Panc1 (cell line): ENCODE measurements at regions not wholly inside any gene's neighbourhood (a gene's known extent, or its start where the extent isn't known, plus 50 kb on each side); places are given as distances from the start of the nearest gene placed in this dataset.

Source experiments
- ATAC-seq: fragments of 200-7000 bp; cut with Tn5 transposase; 2 replicates; pipeline ENCODE4 v1.9.1; 2020; ENCODE audit warnings: mild to moderate bottlenecking, moderate library complexity
- BruUV-seq: library from RNA; stranded (reverse); fragments of 400-500 nt; replicated peaks from 2 replicates; lab custom pipeline; 2021; lab: Mats Ljungman, UMichigan
- CTCF ChIA-PET: fragments of 300-600 bp; sonication (Branson Sonifier 250); formaldehyde crosslinking; loops from one replicate; lab custom pipeline; 2022; ENCODE audit warnings: antibody characterized with exemption; lab: Charles Lee
- POLR2A ChIA-PET: fragments of 300-600 bp; sonication (Branson Sonifier 250); formaldehyde crosslinking; loops from one replicate; lab custom pipeline; 2022; ENCODE audit warnings: antibody characterized with exemption; lab: Charles Lee
- DNase-seq: peaks from one replicate; pipeline ENCODE4 v3.0.0-alpha.2; 2010; ENCODE audit warnings: low read depth, low spot score
- H3K27ac ChIP-seq: 2 replicates; pipeline ENCODE4 v1.5.1; 2011; ENCODE audit warnings: mild to moderate bottlenecking, low read length, inconsistent platforms
- H3K27me3 ChIP-seq: fragments of 200-500 bp; sonication (Bioruptor generic); 2 replicates; pipeline ENCODE4 v1.6.0; 2014; ENCODE audit warnings: low read length, inconsistent platforms; ENCODE audit not compliant: control insufficient read depth, insufficient read depth
- H3K36me3 ChIP-seq: fragments of 200-500 bp; sonication (Bioruptor generic); 2 replicates; pipeline ENCODE4 v1.5.1; 2014; ENCODE audit warnings: inconsistent platforms, mild to moderate bottlenecking, low read length, moderate library complexity; ENCODE audit not compliant: control insufficient read depth, insufficient read depth
- H3K4me1 ChIP-seq: 2 replicates; pipeline ENCODE4 v1.5.1; 2011; ENCODE audit warnings: inconsistent platforms, mild to moderate bottlenecking, low read length, moderate library complexity; ENCODE audit not compliant: control insufficient read depth, insufficient read depth
- H3K4me3 ChIP-seq, 2 experiments: 2 replicates each; pipeline ENCODE4 v1.5.1; 2011 to 2012; ENCODE audit warnings: low read depth in 2 of 2, low read length in 2 of 2, mild to moderate bottlenecking in 2 of 2, inconsistent platforms in 1 of 2, moderate library complexity in 1 of 2
- H3K9me3 ChIP-seq: fragments of 200-500 bp; sonication (Bioruptor generic); 2 replicates; pipeline ENCODE4 v1.5.1; 2014; ENCODE audit warnings: low read depth, mild to moderate bottlenecking, inconsistent platforms, low read length, moderate library complexity; ENCODE audit not compliant: control insufficient read depth, insufficient read depth
- POLR2AphosphoS5 ChIP-seq: IDR thresholded peaks from 2 replicates; pipeline ENCODE4 v1.6.1; 2012; ENCODE audit warnings: mild to moderate bottlenecking, low read depth, low read length, moderate library complexity
- SIN3A ChIP-seq: IDR thresholded peaks from 2 replicates; pipeline ENCODE4 v1.6.1; 2012; ENCODE audit warnings: low read depth, mild to moderate bottlenecking, low read length, moderate library complexity, borderline replicate concordance; ENCODE audit not compliant: insufficient read depth
- TCF7L2 ChIP-seq: IDR thresholded peaks from 2 replicates; pipeline ENCODE4 v1.6.1; 2011; ENCODE audit warnings: mild to moderate bottlenecking, low read depth, low read length, inconsistent platforms
- in situ Hi-C: cut with HindIII; loops from 2 replicates; pipeline ENCODE4 v1.10.0; 2016; ENCODE audit warnings: low sequenced_read_pairs, low pct_unique_long_range_greater_than_20kb
- intact Hi-C: fragments of 100-400 bp; cut with micrococcal nuclease; formaldehyde crosslinking; loops from one replicate; pipeline ENCODE4 v1.10.0; 2022; ENCODE audit not compliant: unreplicated experiment
- TF ChIP-seq, protein P1 (sequence below): fragments of 450-650 bp; IDR thresholded peaks from 2 replicates; pipeline ENCODE4 v1.5.1; 2017; ENCODE audit warnings: mild to moderate bottlenecking
- TF ChIP-seq, protein P2 (sequence below), 2 experiments: IDR thresholded peaks; 2 replicates each; pipeline ENCODE4 v1.6.1; 2011 to 2012; ENCODE audit warnings: low read depth in 2 of 2, control low read depth in 1 of 2, low read length in 1 of 2, mild to moderate bottlenecking in 1 of 2, moderate library complexity in 1 of 2; ENCODE audit not compliant: insufficient read depth in 1 of 2

DNA sequence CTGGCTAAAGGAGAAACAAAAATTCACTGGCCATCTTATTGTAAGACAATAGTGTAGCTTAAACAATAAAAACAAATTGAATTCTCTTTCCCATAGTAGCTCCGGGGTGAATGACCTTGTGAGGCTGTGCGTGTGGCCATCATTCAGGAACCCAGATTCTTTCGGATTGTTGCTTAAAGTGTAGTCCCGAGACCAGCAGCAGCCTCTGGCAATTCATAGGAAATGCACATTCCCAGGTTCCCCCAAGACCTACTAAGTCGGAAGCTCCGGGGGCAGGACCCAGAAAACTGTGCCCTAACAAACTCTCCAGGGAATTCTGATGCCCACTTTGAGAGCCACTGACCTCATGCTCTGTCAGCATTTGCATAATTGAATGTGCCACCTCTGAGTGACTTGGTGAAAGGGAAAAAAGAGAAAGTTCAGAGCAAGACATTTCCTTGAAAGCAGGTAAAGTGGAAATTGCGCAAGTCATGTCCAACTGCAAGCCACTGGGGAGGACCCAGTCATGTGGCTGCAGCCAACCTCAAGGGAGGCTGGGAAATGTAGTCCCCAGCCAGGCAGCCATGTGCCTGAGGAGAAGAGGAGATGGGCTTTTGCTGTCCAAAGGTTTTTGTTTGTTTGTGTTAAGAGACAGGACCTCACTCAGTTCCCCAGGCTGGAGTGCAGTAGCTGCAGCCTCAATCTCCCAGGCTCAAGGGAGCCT lies 50.7 kb upstream of the PNMA8B start:
- intact Hi-C loops, result no loop called here
- TF ChIP-seq, protein P1, sequence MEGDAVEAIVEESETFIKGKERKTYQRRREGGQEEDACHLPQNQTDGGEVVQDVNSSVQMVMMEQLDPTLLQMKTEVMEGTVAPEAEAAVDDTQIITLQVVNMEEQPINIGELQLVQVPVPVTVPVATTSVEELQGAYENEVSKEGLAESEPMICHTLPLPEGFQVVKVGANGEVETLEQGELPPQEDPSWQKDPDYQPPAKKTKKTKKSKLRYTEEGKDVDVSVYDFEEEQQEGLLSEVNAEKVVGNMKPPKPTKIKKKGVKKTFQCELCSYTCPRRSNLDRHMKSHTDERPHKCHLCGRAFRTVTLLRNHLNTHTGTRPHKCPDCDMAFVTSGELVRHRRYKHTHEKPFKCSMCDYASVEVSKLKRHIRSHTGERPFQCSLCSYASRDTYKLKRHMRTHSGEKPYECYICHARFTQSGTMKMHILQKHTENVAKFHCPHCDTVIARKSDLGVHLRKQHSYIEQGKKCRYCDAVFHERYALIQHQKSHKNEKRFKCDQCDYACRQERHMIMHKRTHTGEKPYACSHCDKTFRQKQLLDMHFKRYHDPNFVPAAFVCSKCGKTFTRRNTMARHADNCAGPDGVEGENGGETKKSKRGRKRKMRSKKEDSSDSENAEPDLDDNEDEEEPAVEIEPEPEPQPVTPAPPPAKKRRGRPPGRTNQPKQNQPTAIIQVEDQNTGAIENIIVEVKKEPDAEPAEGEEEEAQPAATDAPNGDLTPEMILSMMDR, result no peak
- TF ChIP-seq SIN3A (no peak), TCF7L2 (no peak), POLR2AphosphoS5 (no peak)
- TF ChIP-seq, protein P2, sequence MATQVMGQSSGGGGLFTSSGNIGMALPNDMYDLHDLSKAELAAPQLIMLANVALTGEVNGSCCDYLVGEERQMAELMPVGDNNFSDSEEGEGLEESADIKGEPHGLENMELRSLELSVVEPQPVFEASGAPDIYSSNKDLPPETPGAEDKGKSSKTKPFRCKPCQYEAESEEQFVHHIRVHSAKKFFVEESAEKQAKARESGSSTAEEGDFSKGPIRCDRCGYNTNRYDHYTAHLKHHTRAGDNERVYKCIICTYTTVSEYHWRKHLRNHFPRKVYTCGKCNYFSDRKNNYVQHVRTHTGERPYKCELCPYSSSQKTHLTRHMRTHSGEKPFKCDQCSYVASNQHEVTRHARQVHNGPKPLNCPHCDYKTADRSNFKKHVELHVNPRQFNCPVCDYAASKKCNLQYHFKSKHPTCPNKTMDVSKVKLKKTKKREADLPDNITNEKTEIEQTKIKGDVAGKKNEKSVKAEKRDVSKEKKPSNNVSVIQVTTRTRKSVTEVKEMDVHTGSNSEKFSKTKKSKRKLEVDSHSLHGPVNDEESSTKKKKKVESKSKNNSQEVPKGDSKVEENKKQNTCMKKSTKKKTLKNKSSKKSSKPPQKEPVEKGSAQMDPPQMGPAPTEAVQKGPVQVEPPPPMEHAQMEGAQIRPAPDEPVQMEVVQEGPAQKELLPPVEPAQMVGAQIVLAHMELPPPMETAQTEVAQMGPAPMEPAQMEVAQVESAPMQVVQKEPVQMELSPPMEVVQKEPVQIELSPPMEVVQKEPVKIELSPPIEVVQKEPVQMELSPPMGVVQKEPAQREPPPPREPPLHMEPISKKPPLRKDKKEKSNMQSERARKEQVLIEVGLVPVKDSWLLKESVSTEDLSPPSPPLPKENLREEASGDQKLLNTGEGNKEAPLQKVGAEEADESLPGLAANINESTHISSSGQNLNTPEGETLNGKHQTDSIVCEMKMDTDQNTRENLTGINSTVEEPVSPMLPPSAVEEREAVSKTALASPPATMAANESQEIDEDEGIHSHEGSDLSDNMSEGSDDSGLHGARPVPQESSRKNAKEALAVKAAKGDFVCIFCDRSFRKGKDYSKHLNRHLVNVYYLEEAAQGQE (IDR thresholded peaks at IDR 0.05; ENCODE audit: insufficient read depth in 1 of 2, low read depth in 2 of 2, low read length in 1 of 2), result no peak
- H3K4me3 ChIP-seq, result no peak overlapping the region
- in situ Hi-C loops, result no loop called here
- no TSS peak for BruUV-seq
- H3K9me3 ChIP-seq, result peaks cover 7% of the 10 kb centered on the region; the same call in 1 of the 2 replicates
- H3K4me1 ChIP-seq, result no peaks in the 10 kb centered on the region
- H3K27me3 ChIP-seq, result no peaks in the 10 kb centered on the region
- POLR2A ChIA-PET, result interaction anchor here (0.6 kb wide), 1 partner anchor 145 kb away, joined by 13 read pairs; no protein-coding TSS in a partner anchor
- no peak overlapping the region for H3K27ac ChIP-seq
- CTCF ChIA-PET, result no interaction called here
- DNase-seq (no peak), ATAC-seq (no peak)
- H3K36me3 ChIP-seq, result no peaks in the 10 kb centered on the region

DNA sequence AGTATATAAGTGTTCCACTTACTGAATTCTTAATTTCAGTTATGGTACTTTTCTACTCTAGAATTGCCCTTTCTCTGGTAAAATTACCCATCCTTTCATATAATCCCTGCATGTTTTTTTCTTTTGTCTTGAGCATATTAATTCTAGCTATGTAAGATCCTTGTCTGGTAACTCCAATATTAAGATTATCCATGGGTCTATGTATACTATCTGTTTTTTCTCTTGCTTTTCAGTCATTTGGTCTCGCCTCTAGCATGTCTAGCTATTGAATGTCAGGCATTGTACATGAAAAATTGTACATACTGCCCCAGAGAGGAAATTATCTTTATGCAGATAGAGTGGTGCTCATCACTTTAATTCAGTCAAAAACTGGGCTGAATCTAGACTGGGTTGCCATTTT lies 50.4 kb upstream of the CALM3 start:
- intact Hi-C loops, result no loop called here
- Histone ChIP-seq H3K4me3 (no peak overlapping the region), H3K4me1 (no peaks in the 10 kb centered on the region), H3K9me3 (peaks cover 7% of the 10 kb centered on the region; the same call in 1 of the 2 replicates), H3K27ac (no peak overlapping the region), H3K36me3 (no peaks in the 10 kb centered on the region), H3K27me3 (no peaks in the 10 kb centered on the region)
- ChIA-PET POLR2A (no interaction called here), CTCF (interaction anchor here (0.6 kb wide), 1 partner anchor 18 kb away, joined by 7 read pairs; no protein-coding TSS in a partner anchor)
- in situ Hi-C loops, result no loop called here
- no TSS peak for BruUV-seq
- no peak for DNase-seq
- TF ChIP-seq SIN3A (no peak), POLR2AphosphoS5 (no peak), TCF7L2 (no peak)
- TF ChIP-seq, protein P2 (IDR thresholded peaks at IDR 0.05; ENCODE audit: insufficient read depth in 1 of 2, low read depth in 2 of 2, low read length in 1 of 2), result no peak
- TF ChIP-seq, protein P1, result no peak
- ATAC-seq, result no peak
